Transverse colon (tissue), 4 donors: ENCODE measurements at regions not wholly inside any gene's neighbourhood (a gene's known extent, or its start where the extent isn't known, plus 50 kb on each side); places are given as distances from the start of the nearest gene placed in this dataset.

Experiments used
- DNase-seq: peaks from one replicate; pipeline ENCODE4 v3.0.0-alpha.2; 2019
- H3K27ac ChIP-seq, 4 donors: fragments of 200-600 bp; sonication (generic); 2 replicates each; pipeline ENCODE4 v1.5.1; 2016 to 2018; ENCODE audit warnings: inconsistent platforms in 4 of 4
- H3K27me3 ChIP-seq: fragments of 200-600 bp; sonication (generic); 2 replicates; pipeline ENCODE4 v1.5.1; 2017; ENCODE audit warnings: inconsistent platforms
- H3K36me3 ChIP-seq, 4 donors: fragments of 200-600 bp; sonication (generic); 2 replicates each; pipeline ENCODE4 v1.5.1; 2017 to 2019; ENCODE audit warnings: inconsistent platforms in 4 of 4
- H3K4me1 ChIP-seq, 4 donors: fragments of 200-600 bp; sonication (generic); 2 replicates each; pipeline ENCODE4 v1.5.1; 2017 to 2020; ENCODE audit warnings: inconsistent platforms in 4 of 4
- H3K4me3 ChIP-seq, 4 donors: fragments of 200-600 bp; sonication (generic); 1 replicate in 1 of 4; 2 replicates in 3 of 4; pipeline versions ENCODE4 v1.5.1 to v1.6.1; 2017 to 2019; ENCODE audit warnings: inconsistent platforms in 4 of 4
- H3K9me3 ChIP-seq, 2 donors: fragments of 200-600 bp; sonication (generic); 2 replicates each; pipeline ENCODE4 v1.5.1; 2017 to 2019; ENCODE audit warnings: inconsistent platforms in 2 of 2
- CTCF ChIP-seq, 5 experiments: fragments of 200-600 bp in 3 of 5; fragments of 450-650 bp in 2 of 5; sonication (generic) in 3 of 5; IDR thresholded peaks; 1 replicate in 2 of 5; 2 replicates in 3 of 5; pipeline ENCODE4 v1.5.1; 2016 to 2017; ENCODE audit warnings: antibody characterized with exemption in 5 of 5, inconsistent platforms in 3 of 5, mild to moderate bottlenecking in 2 of 5, moderate library complexity in 1 of 5
- EP300 ChIP-seq: sonication (generic); formaldehyde crosslinking; IDR thresholded peaks from one replicate; pipeline ENCODE4 v1.6.1; 2017; ENCODE audit warnings: antibody characterized with exemption, low read depth
- POLR2A ChIP-seq: fragments of 450-650 bp; IDR thresholded peaks from one replicate; pipeline ENCODE4 v1.6.1; 2016; ENCODE audit warnings: antibody characterized with exemption, mild to moderate bottlenecking, moderate library complexity
- POLR2AphosphoS5 ChIP-seq, 3 donors: sonication (generic); formaldehyde crosslinking; IDR thresholded peaks; one replicate each; pipeline ENCODE4 v1.6.1; 2016; ENCODE audit warnings: antibody characterized with exemption in 3 of 3
- WGBS, 2 donors: methylation state at CpG; one replicate each; pipeline ENCODE4 v1.1.5; 2018; ENCODE audit warnings: low coverage in 1 of 2; 5-methylcytosine and 5-hydroxymethylcytosine counted together
- in situ Hi-C, 4 donors: fragments of 200-750 bp; cut with MboI; loops; one replicate each; pipeline versions ENCODE4 v1.15.0 to v1.15.1; 2017; ENCODE audit warnings: low sequenced_read_pairs in 3 of 4, low pct_ligation_motif_present in 1 of 4, low pct_unique_long_range_greater_than_20kb in 1 of 4
- intact Hi-C: fragments of 100-400 bp; cut with DNase I; formaldehyde crosslinking; loops from one replicate; pipeline ENCODE4 v1.15.1; 2023; ENCODE audit warnings: low total_unique reads

- intact Hi-C loops, result no loop called here
- Histone ChIP-seq H3K27me3 (no peaks in the 10 kb centered on the region), H3K4me3 (no peak overlapping the region), H3K4me1 (peaks cover 0 to 5% (median 0%) of the 10 kb centered on the region in 4 donors), H3K9me3 (no peaks in the 10 kb centered on the region), H3K36me3 (no peaks in the 10 kb centered on the region), H3K27ac (peak overlapping the region in 3 of 4 donors; percentile 15 to 31 (median 25))
- in situ Hi-C loops, result no loop called here
- 60 to 66% methylated on average over 1 to 4 of the region's 4 CpGs for WGBS, 2 donors
- TF ChIP-seq EP300, result no peak
- no peak for TF ChIP-seq POLR2AphosphoS5 (IDR thresholded peaks at IDR 0.05)
- no peak for TF ChIP-seq POLR2A
- no peak for TF ChIP-seq CTCF (IDR thresholded peaks at IDR 0.05)
- DNase-seq, result no peak
Measured at GRCh38 chr1:100628631-100629081, 90.7 kb downstream of the GPR88 start.

GRCh38 chr1:100629391-100629790 lies 90.2 kb upstream of the VCAM1 start:
- in situ Hi-C loops (no loop called here), intact Hi-C loops (no loop called here)
- H3K27me3 ChIP-seq, result no peaks in the 10 kb centered on the region
- H3K36me3 ChIP-seq, result no peaks in the 10 kb centered on the region
- H3K4me3 ChIP-seq, result no peak overlapping the region
- peak overlapping the region in 1 of 4 donors; percentile 15 for H3K27ac ChIP-seq
- DNase-seq, result no peak
- H3K4me1 ChIP-seq, result peaks cover 0 to 5% (median 0%) of the 10 kb centered on the region in 4 donors
- H3K9me3 ChIP-seq, result no peaks in the 10 kb centered on the region
- TF ChIP-seq EP300, result no peak
- no peak for TF ChIP-seq POLR2A
- no peak for TF ChIP-seq CTCF (IDR thresholded peaks at IDR 0.05)
- TF ChIP-seq POLR2AphosphoS5 (IDR thresholded peaks at IDR 0.05), result no peak

DNA sequence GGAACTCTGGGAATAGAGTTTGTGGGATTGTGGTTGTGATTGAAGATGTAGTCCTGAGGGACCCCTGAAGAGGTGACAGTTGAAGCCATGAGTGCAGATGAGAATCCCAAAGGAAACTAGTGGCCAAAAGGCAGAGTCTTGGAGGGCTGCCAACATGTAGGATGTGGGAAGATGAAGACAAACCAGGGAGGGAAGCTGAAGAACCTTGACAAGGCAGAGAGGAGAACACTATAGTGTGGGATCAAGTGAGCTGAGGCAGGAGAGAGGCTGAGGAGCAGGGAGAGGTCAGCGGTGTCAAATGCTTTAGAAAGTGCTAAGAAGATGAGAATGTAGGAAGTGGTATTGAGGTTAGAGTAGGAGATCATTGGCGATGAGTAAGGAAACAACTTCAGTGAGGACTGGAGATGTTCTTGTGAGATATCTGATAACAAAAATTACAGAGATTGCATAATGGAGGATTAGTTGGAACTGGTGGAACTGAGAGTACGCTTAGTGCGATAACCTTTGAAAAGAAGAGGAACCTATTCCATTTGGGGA lies 88.5 kb upstream of the VCAM1 start:
- peaks cover 0 to 5% (median 0%) of the 10 kb centered on the region in 4 donors for H3K4me1 ChIP-seq
- H3K4me3 ChIP-seq, result no peak overlapping the region
- no peaks in the 10 kb centered on the region for H3K9me3 ChIP-seq
- H3K27me3 ChIP-seq, result no peaks in the 10 kb centered on the region
- DNase-seq, result no peak
- intact Hi-C loops (no loop called here), in situ Hi-C loops (no loop called here)
- no peaks in the 10 kb centered on the region for H3K36me3 ChIP-seq
- no peak overlapping the region for H3K27ac ChIP-seq
- 68 to 80% methylated on average over 4 of the region's 4 CpGs for WGBS, 2 donors
- TF ChIP-seq POLR2AphosphoS5 (IDR thresholded peaks at IDR 0.05) (no peak), EP300 (no peak), POLR2A (no peak), CTCF (IDR thresholded peaks at IDR 0.05) (no peak)

- Histone ChIP-seq H3K27me3 (no peaks in the 10 kb centered on the region), H3K27ac (peak overlapping the region in 1 of 4 donors; percentile 26), H3K36me3 (no peaks in the 10 kb centered on the region), H3K9me3 (no peaks in the 10 kb centered on the region), H3K4me1 (peaks cover 0 to 15% (median 3%) of the 10 kb centered on the region in 4 donors), H3K4me3 (no peak overlapping the region)
- TF ChIP-seq POLR2AphosphoS5 (IDR thresholded peaks at IDR 0.05) (no peak), EP300 (no peak), CTCF (IDR thresholded peaks at IDR 0.05) (no peak), POLR2A (no peak)
- in situ Hi-C loops (no loop called here), intact Hi-C loops (no loop called here)
- 71 to 76% methylated on average over 1 to 2 of the region's 2 CpGs for WGBS, 2 donors
- DNase-seq, result no peak
Measured at GRCh38 chr1:100642826-100643225, 76.7 kb upstream of the VCAM1 start.
